CD4-positive, alpha-beta T cell treated with Interferon gamma for 1 hour (primary cell): ENCODE measurements at regions not wholly inside any gene's neighbourhood (a gene's known extent, or its start where the extent isn't known, plus 50 kb on each side); places are given as distances from the start of the nearest gene placed in this dataset.
"Not testable (repeated sequence)": the region's sequence is repeated elsewhere in the genome, so short reads cannot be mapped to it uniquely, and the experiment has no call there.

ENCODE experiments used
- DNase-seq: peaks from one replicate; pipeline ENCODE4 v3.0.0-alpha.2; 2020

- no peak for DNase-seq
Observed at GRCh38 chr1:188958461-188959115, 1519.1 kb downstream of the BRINP3 start.

GRCh38 chr1:188986745-188987417 is 1490.8 kb downstream of the BRINP3 start:
- DNase-seq, result no peak

DNA sequence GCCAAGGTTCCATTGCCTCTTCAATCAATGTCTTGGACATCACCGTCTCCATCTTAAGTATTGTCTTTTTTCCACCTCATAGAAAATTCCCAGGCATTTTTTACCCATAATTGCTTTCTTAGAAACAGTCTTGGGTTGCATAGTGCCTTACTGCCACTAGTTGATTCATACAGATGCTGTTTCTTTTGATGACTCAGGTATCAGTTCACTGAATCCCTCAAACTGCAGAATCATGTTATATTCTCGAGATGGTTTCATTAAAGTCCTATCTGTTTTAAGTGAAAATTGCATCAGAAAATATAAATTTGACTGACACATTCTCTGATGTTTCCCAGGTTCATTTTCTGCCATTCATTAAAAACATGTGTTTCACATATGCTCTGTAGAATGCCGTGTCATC is 1489.1 kb downstream of the BRINP3 start:
- no peak for DNase-seq

DNA sequence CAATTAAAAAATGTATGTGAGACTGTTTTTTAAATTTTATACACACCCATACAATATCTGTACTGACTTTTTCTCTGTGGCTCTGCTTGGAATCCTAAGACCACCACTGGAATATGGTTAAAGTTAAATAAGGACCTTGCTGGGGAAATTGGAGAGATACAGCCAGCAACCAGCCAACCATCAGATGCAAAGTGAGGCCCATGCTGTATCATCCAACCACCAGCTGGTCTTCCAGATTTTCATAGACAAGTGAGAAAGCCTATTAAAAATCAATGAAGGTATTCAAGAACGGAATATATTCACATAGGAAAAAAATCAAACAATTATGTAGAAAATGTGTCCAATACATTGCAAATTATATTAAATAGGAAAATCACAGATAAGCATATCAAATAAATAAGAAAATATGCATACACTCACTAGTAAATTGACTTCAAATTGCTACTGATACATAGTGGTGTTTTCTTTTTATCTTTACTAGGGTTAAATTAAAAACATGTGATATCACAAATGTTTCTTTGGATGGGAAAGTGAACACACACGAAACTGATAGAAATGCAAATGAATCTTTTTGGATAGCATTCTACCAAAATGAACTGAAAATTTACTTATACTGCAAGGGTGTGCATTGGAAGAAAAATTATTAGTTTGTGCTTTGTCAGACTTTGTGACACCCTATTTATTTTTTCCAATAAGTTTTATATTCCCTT is 1486.3 kb downstream of the BRINP3 start:
- no peak for DNase-seq

DNA sequence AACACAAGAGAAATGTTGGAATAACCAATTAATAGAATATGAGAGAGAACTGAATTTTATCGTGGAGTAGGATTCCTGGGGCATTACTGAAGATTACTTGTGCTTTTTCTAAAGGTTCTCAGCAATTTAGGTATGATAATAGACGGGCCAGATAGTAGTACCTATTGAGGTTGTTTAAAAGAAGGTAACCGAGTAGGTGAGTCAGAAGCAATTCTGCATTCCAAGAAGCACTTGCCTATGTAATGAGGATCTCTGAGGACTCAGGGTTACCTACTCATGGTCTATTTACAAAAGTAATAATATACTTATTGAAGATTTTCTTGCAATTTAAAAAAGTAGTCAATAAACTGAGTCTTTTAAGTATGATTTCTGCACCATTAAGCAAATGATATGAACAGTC is 1469.8 kb downstream of the BRINP3 start:
- no peak for DNase-seq

- DNase-seq, result no peak
Observed at GRCh38 chr1:189021577-189021976, 1456.1 kb downstream of the BRINP3 start.

DNA sequence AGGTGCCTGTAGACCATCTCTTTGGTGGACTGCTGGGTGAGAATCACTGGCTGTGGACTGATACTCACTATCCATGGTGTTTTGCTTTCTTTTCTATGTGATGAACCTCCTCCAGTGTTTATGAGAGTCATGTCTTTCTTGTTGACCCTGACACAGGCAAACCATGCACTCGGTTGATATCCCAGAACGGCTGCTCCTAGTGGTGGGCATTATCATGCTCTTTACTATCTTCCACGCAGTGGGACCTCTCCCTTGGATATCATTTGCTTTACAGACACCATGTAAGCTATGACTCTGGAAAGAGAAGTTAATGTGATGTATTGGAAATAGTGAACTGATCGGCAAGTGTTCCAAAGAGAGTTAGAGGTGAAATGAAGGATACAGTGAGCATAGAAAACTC is 1455.6 kb downstream of the BRINP3 start:
- DNase-seq, result no peak

- DNase-seq, result no peak
Observed at GRCh38 chr1:189027512-189027911, 1450.2 kb downstream of the BRINP3 start.

DNA sequence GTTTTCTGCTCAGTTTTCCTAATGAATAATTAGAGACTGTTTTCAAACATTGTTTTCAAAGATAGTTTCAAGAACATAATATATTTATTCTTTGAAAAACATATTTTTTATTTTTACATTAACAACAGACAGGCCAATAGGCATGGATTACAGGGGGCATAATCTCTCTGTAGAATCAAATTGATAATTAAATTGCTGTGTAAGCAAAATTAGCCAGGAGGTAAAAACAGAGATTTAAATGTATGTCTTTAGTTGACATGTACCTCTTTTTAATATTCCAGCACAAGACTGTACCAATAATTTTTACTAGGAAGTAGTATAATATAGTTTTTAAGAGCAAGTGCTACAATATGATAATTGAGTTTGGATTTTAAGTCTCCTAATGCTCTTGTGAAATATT is 1444.5 kb downstream of the BRINP3 start:
- no peak for DNase-seq

- DNase-seq, result no peak
Observed at GRCh38 chr1:189036628-189037027, 1441.0 kb downstream of the BRINP3 start.

DNA sequence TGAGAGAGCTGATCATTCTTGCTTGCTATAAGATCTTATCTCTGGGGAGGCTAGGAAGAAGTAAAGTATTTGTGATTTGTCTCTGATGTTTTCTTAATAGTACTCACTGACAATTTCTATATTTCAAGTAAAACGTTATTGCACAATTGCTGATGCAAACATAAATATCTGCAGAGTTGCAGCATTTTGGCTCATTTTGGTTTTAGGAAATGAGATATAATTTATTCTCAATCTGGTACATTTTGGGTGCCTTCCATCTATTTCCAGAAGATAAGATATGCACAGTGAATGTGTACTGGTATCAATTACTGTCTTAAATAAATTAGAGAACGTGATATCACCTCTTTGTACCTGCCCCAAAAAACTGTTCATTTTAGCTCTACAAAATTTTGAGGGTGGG is 1431.5 kb downstream of the BRINP3 start:
- no peak for DNase-seq

DNA sequence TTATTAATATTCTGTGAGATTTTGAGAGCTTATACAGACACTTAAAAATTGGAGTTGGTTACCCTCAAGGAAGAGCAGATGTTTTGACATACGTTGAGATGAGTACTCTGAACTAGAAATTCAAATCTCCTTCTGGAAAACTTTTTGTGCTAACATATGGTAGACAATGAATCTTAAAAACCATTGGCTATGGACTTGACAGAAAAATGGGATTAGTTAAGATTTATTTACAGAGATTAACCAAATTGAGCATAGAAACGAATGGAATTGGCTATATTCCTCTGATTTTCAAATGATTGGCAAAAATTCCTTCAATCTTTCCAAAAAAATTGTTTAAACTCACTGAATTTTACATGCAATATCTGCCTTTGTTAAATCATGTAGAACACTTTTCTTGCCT is 1392.9 kb downstream of the BRINP3 start:
- no peak for DNase-seq

- no peak for DNase-seq
Observed at GRCh38 chr1:189103956-189104355, 1373.7 kb downstream of the BRINP3 start.

GRCh38 chr1:189117072-189117770 is 1360.4 kb downstream of the BRINP3 start:
- no peak for DNase-seq

DNA sequence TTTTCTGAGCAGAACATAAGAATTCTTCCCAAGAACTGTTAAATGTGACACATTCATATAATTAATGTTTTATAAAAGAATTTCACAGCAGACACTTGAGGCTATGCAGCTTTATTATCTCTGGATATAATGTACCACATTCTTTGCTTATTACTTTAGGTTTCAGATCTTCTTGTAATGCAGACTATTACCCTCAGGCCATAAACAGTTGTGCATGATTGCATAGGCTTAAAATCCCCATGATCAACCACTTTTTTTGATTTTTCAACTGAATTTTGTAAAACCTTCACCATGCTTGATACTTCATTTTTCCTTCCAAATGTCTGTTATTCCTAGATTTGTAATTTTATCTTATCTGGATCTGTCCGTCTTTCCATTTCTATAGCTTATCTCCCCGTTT is 1355.7 kb downstream of the BRINP3 start:
- DNase-seq, result no peak

GRCh38 chr1:189125694-189126093 is 1352.0 kb downstream of the BRINP3 start:
- no peak for DNase-seq

- no peak for DNase-seq
Observed at GRCh38 chr1:189131576-189131975, 1346.1 kb downstream of the BRINP3 start.

DNA sequence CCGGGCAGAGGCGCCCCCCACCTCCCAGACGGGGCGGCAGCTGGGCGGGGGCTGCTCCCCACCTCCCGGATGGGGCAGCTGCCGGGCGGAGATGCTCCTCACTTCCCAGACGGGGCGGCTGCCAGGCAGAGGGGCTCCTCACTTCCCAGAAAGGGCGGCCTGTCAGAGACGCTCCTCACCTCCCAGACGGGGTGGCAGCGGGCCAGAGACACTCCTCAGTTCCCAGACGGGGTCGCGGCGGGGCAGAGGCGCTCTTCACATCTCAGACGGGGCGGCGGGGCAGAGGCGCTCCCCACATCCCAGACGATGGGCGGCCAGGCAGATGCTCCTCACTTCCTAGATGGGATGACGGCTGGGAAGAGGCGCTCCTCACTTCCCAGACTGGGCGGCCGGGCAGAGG is 1337.9 kb downstream of the BRINP3 start:
- DNase-seq, result not testable (repeated sequence)

- no peak for DNase-seq
Observed at GRCh38 chr1:189141056-189141455, 1336.6 kb downstream of the BRINP3 start.

DNA sequence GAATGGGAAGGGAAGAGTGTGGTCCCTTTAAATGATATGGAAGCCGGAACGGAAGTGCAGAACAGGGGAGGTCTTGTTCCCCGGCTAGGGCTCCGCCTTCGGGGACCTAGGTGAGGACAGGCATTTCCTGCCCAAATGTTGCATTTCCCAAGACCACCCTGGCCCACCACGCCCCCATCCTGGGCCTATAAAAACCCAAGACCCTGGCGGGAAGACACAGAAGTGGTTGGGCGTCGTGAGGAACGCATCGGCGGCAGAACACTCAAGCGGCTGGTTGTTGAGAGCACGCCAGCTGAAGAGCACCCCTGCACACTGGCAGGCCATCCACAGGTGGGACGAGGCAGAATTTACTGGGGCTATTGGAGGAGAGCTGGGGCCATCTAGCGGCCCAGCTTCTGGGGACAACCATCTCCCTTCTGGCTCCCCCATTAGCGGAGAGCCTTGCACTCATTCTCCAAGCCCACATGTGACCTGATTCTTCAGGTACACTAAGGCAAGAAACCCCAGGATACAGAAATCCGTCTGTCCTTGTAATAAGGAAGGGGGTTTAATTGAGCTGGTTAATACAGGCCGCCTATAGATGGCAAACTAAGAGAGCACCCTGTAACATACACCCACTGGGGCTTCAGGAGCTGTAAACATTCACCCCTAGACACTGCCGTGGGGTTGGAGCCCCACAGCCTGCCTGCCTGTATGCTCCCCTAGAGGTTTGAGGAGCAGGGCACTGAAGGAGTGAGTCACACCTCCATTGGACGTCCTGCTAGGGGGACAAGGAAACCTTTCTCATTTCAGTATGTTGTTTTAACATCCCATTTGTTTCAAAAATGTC is 1327.9 kb downstream of the BRINP3 start:
- no peak for DNase-seq

GRCh38 chr1:189150624-189151023 is 1327.0 kb downstream of the BRINP3 start:
- no peak for DNase-seq

GRCh38 chr1:189151361-189151760 is 1326.3 kb downstream of the BRINP3 start:
- DNase-seq, result no peak

DNA sequence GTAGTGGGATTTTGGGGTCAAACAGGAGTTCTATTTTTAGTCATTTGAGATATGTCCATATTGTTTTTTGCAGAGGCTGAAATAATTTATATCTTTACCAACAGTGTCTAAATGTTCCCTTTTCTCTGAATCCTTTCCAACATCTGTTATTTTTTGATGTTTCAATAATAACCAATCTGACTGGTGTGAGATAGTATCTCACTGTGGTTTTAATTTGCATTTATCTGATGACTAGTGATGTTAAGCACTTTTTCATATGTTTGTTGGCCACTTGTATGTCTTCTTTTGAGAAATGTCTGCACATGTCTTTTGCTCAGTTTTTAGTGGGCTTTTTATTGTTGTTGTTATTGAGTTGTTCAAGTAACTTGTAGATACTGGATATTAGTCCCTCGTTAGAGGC is 1325.0 kb downstream of the BRINP3 start:
- no peak for DNase-seq
